ENCODE measurements at regions not wholly inside any gene's neighbourhood (a gene's known extent, or its start where the extent isn't known, plus 50 kb on each side); places are given as distances from the start of the nearest gene placed in this dataset.

DNA sequence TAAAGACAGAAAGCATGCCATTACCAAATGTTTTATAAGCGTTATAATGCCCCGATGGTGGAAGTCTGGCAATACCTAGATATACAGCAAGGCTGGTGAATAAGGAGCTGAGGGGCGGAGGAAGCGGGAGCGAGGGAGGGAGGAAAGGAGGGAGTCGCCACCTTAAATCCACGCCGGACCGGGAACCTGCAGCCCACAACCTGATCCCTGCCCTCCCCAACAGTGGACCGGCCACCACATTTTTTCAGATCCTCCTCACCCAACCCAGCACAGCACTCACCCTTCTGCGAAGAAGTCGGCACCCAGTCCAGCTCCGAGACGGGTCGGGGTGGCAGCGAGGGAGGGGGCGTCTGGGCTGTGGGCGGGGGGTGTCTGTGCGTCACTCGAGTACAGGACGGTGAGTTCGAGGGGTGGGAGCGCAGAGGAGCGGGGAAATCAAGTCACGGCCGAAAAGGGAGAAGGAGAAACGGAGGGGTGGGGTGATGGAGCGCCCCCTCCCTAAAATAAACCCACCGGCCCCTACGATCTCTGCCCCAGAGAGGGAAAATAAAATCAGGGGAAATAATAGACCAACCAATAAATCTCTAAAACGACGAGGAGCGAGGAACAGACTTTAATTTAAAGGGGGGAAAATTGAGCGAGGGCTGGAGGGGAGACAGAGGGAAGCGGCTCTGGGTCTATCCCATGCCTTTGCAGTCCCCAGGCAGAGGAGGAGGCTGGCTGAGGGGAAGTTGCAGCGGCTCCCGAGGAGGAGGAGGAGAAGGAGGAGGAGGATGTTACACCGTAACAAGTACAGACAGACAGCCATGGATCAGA, 96.5 kb upstream of the SERTAD2 start (continued):
- TF ChIP-seq, protein P1, sequence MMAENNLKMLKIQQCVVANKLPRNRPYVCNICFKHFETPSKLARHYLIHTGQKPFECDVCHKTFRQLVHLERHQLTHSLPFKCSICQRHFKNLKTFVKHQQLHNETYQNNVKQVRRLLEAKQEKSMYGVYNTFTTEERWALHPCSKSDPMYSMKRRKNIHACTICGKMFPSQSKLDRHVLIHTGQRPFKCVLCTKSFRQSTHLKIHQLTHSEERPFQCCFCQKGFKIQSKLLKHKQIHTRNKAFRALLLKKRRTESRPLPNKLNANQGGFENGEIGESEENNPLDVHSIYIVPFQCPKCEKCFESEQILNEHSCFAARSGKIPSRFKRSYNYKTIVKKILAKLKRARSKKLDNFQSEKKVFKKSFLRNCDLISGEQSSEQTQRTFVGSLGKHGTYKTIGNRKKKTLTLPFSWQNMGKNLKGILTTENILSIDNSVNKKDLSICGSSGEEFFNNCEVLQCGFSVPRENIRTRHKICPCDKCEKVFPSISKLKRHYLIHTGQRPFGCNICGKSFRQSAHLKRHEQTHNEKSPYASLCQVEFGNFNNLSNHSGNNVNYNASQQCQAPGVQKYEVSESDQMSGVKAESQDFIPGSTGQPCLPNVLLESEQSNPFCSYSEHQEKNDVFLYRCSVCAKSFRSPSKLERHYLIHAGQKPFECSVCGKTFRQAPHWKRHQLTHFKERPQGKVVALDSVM (CRISPR knock-in tag; IDR thresholded peaks at IDR 0.05), result peak; percentile 62
- no peak for TF ChIP-seq HNF4G (IDR thresholded peaks at IDR 0.05; ENCODE audit: borderline replicate concordance, low read depth, low read length)
- TF ChIP-seq HNF4G (CRISPR knock-in tag; IDR thresholded peaks at IDR 0.05; ENCODE audit: borderline replicate concordance, low read depth), result 0 out of 2 replicates have a peak, but pooled peaks have one; percentile 39
- no peak for TF ChIP-seq GATAD1 (CRISPR knock-in tag; IDR thresholded peaks at IDR 0.05)
- TF ChIP-seq ZNF564 (CRISPR knock-in tag; IDR thresholded peaks at IDR 0.05), result no peak
- TF ChIP-seq ARHGAP35 (CRISPR knock-in tag; IDR thresholded peaks at IDR 0.05; ENCODE audit: borderline replicate concordance), result no peak; the same call in 1 of the 2 replicates
- TF ChIP-seq ZNF468 (CRISPR knock-in tag; IDR thresholded peaks at IDR 0.05), result no peak
- 0 out of 2 replicates have a peak, but pooled peaks have one; percentile 9 for TF ChIP-seq ZNF556 (CRISPR knock-in tag; IDR thresholded peaks at IDR 0.05; ENCODE audit: borderline replicate concordance)
- TF ChIP-seq ZNF12 (CRISPR knock-in tag; IDR thresholded peaks at IDR 0.05), result no peak
- TF ChIP-seq, protein P2, sequence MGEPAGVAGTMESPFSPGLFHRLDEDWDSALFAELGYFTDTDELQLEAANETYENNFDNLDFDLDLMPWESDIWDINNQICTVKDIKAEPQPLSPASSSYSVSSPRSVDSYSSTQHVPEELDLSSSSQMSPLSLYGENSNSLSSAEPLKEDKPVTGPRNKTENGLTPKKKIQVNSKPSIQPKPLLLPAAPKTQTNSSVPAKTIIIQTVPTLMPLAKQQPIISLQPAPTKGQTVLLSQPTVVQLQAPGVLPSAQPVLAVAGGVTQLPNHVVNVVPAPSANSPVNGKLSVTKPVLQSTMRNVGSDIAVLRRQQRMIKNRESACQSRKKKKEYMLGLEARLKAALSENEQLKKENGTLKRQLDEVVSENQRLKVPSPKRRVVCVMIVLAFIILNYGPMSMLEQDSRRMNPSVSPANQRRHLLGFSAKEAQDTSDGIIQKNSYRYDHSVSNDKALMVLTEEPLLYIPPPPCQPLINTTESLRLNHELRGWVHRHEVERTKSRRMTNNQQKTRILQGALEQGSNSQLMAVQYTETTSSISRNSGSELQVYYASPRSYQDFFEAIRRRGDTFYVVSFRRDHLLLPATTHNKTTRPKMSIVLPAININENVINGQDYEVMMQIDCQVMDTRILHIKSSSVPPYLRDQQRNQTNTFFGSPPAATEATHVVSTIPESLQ (CRISPR knock-in tag; conservative IDR thresholded peaks at IDR 0.05), result no peak
- TF ChIP-seq ZMYM2 (CRISPR knock-in tag; IDR thresholded peaks at IDR 0.05), result 0 out of 2 replicates have a peak, but pooled peaks have one; percentile 39
- TF ChIP-seq ZSCAN21 (CRISPR knock-in tag; IDR thresholded peaks at IDR 0.05; ENCODE audit: borderline replicate concordance), result no peak
- no peak for TF ChIP-seq TCF7 (IDR thresholded peaks at IDR 0.05; ENCODE audit: low read depth)
- TF ChIP-seq ZNF335 (CRISPR knock-in tag; IDR thresholded peaks at IDR 0.05), result no peak
- TF ChIP-seq, protein P3, sequence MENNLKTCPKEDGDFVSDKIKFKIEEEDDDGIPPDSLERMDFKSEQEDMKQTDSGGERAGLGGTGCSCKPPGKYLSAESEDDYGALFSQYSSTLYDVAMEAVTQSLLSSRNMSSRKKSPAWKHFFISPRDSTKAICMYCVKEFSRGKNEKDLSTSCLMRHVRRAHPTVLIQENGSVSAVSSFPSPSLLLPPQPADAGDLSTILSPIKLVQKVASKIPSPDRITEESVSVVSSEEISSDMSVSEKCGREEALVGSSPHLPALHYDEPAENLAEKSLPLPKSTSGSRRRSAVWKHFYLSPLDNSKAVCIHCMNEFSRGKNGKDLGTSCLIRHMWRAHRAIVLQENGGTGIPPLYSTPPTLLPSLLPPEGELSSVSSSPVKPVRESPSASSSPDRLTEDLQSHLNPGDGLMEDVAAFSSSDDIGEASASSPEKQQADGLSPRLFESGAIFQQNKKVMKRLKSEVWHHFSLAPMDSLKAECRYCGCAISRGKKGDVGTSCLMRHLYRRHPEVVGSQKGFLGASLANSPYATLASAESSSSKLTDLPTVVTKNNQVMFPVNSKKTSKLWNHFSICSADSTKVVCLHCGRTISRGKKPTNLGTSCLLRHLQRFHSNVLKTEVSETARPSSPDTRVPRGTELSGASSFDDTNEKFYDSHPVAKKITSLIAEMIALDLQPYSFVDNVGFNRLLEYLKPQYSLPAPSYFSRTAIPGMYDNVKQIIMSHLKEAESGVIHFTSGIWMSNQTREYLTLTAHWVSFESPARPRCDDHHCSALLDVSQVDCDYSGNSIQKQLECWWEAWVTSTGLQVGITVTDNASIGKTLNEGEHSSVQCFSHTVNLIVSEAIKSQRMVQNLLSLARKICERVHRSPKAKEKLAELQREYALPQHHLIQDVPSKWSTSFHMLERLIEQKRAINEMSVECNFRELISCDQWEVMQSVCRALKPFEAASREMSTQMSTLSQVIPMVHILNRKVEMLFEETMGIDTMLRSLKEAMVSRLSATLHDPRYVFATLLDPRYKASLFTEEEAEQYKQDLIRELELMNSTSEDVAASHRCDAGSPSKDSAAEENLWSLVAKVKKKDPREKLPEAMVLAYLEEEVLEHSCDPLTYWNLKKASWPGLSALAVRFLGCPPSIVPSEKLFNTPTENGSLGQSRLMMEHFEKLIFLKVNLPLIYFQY (CRISPR knock-in tag; IDR thresholded peaks at IDR 0.05; ENCODE audit: borderline replicate concordance), result no peak
- TF ChIP-seq BORCS8-MEF2B (CRISPR knock-in tag; IDR thresholded peaks at IDR 0.05), result peak; percentile 14; the same call in 1 of the 2 replicates
- no peak for TF ChIP-seq FOXK2 (IDR thresholded peaks at IDR 0.05)
- TF ChIP-seq ZNF317 (CRISPR knock-in tag; IDR thresholded peaks at IDR 0.05), result no peak
- TF ChIP-seq HOXA7 (CRISPR knock-in tag; IDR thresholded peaks at IDR 0.05), result no peak
- TF ChIP-seq, protein P4, sequence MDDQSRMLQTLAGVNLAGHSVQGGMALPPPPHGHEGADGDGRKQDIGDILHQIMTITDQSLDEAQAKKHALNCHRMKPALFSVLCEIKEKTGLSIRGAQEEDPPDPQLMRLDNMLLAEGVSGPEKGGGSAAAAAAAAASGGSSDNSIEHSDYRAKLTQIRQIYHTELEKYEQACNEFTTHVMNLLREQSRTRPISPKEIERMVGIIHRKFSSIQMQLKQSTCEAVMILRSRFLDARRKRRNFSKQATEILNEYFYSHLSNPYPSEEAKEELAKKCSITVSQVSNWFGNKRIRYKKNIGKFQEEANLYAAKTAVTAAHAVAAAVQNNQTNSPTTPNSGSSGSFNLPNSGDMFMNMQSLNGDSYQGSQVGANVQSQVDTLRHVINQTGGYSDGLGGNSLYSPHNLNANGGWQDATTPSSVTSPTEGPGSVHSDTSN (CRISPR knock-in tag; IDR thresholded peaks at IDR 0.05; ENCODE audit: borderline replicate concordance), result no peak
- 0 out of 2 replicates have a peak, but pooled peaks have one; percentile 30 for TF ChIP-seq TMF1 (CRISPR knock-in tag; IDR thresholded peaks at IDR 0.05; ENCODE audit: low read depth)

Measured in HepG2 (cell line).